ENCODE measurements at regions not wholly inside any gene's neighbourhood (a gene's known extent, or its start where the extent isn't known, plus 50 kb on each side); places are given as distances from the start of the nearest gene placed in this dataset.

- peak; percentile 49 for DNase-seq (ENCODE audit: low spot score)
Measured at GRCh38 chrX:39705290-39705689, 392.5 kb downstream of the BCOR start.

GRCh38 chrX:39709364-39709763 is 388.4 kb downstream of the BCOR start:
- no peak for DNase-seq (ENCODE audit: low spot score)

- DNase-seq (ENCODE audit: low spot score): no peak
Measured at GRCh38 chrX:39709812-39710211, 387.9 kb downstream of the BCOR start.

GRCh38 chrX:39710776-39711175 is 387.0 kb downstream of the BCOR start:
- no peak for DNase-seq (ENCODE audit: low spot score)

GRCh38 chrX:39714471-39714870 is 383.3 kb downstream of the BCOR start:
- no peak for DNase-seq (ENCODE audit: low spot score)

- no peak for DNase-seq (ENCODE audit: low spot score)
Measured at GRCh38 chrX:39716401-39716800, 381.4 kb downstream of the BCOR start.

- DNase-seq (ENCODE audit: low spot score): no peak
Measured at GRCh38 chrX:39716802-39717540, 380.8 kb downstream of the BCOR start.

- peak; percentile 8 for DNase-seq (ENCODE audit: low spot score)
Measured at GRCh38 chrX:39718981-39719380, 378.8 kb downstream of the BCOR start.

- DNase-seq (ENCODE audit: low spot score): no peak
Measured at GRCh38 chrX:39720945-39721344, 376.8 kb downstream of the BCOR start.

GRCh38 chrX:39721566-39722279 is 376.0 kb downstream of the BCOR start:
- no peak for DNase-seq (ENCODE audit: low spot score)

GRCh38 chrX:39724544-39724943 is 373.2 kb downstream of the BCOR start:
- DNase-seq (ENCODE audit: low spot score): peak; percentile 2

GRCh38 chrX:39725114-39725513 is 372.6 kb downstream of the BCOR start:
- DNase-seq (ENCODE audit: low spot score): no peak

GRCh38 chrX:39725928-39726619 is 371.7 kb downstream of the BCOR start:
- DNase-seq (ENCODE audit: low spot score): no peak

GRCh38 chrX:39726771-39727170 is 371.0 kb downstream of the BCOR start:
- peak; percentile 31 for DNase-seq (ENCODE audit: low spot score)

- DNase-seq (ENCODE audit: low spot score): no peak
Measured at GRCh38 chrX:39728025-39728424, 369.7 kb downstream of the BCOR start.

GRCh38 chrX:39728852-39729598 is 368.7 kb downstream of the BCOR start:
- no peak for DNase-seq (ENCODE audit: low spot score)

GRCh38 chrX:39729981-39730661 is 367.6 kb downstream of the BCOR start:
- peak; percentile 42 for DNase-seq (ENCODE audit: low spot score)

GRCh38 chrX:39730662-39731329 is 367.0 kb downstream of the BCOR start:
- DNase-seq (ENCODE audit: low spot score): peak; percentile 83

- DNase-seq (ENCODE audit: low spot score): no peak
Measured at GRCh38 chrX:39731330-39731667, 366.5 kb downstream of the BCOR start.

- DNase-seq (ENCODE audit: low spot score): no peak
Measured at GRCh38 chrX:39731735-39732134, 366.0 kb downstream of the BCOR start.

- DNase-seq (ENCODE audit: low spot score): no peak
Measured at GRCh38 chrX:39733745-39734144, 364.0 kb downstream of the BCOR start.
